ENCODE measurements at regions not wholly inside any gene's neighbourhood (a gene's known extent, or its start where the extent isn't known, plus 50 kb on each side); places are given as distances from the start of the nearest gene placed in this dataset.

- DNase-seq (ENCODE audit: low read depth), result no peak
- no peak overlapping the region for H3K4me3 ChIP-seq (ENCODE audit: low read depth, low read length)
- TF ChIP-seq MYC (IDR thresholded peaks at IDR 0.05; ENCODE audit: low read depth, low read length), result no peak
- TF ChIP-seq MAX (IDR thresholded peaks at IDR 0.05; ENCODE audit: low read depth, low read length), result no peak
- no peak for TF ChIP-seq POLR2A (IDR thresholded peaks at IDR 0.05; ENCODE audit: extremely low read depth, insufficient read length)
- TF ChIP-seq CTCF (IDR thresholded peaks at IDR 0.05; ENCODE audit: low read depth, low read length), result no peak
These were observed 148.9 kb downstream of the OXSM start for GRCh38 chr3:25938566-25939325.

GRCh38 chr3:25940935-25941334 is 151.0 kb downstream of the OXSM start:
- no peak for TF ChIP-seq CTCF (IDR thresholded peaks at IDR 0.05; ENCODE audit: low read depth, low read length)
- no peak for TF ChIP-seq POLR2A (IDR thresholded peaks at IDR 0.05; ENCODE audit: extremely low read depth, insufficient read length)
- TF ChIP-seq MAX (IDR thresholded peaks at IDR 0.05; ENCODE audit: low read depth, low read length), result no peak
- no peak for TF ChIP-seq MYC (IDR thresholded peaks at IDR 0.05; ENCODE audit: low read depth, low read length)
- DNase-seq (ENCODE audit: low read depth), result no peak
- H3K4me3 ChIP-seq (ENCODE audit: low read depth, low read length), result no peak overlapping the region

GRCh38 chr3:25944329-25944728 is 154.4 kb downstream of the OXSM start:
- H3K4me3 ChIP-seq (ENCODE audit: low read depth, low read length), result no peak overlapping the region
- DNase-seq (ENCODE audit: low read depth), result no peak
- TF ChIP-seq MAX (IDR thresholded peaks at IDR 0.05; ENCODE audit: low read depth, low read length), result no peak
- no peak for TF ChIP-seq CTCF (IDR thresholded peaks at IDR 0.05; ENCODE audit: low read depth, low read length)
- TF ChIP-seq POLR2A (IDR thresholded peaks at IDR 0.05; ENCODE audit: extremely low read depth, insufficient read length), result no peak
- no peak for TF ChIP-seq MYC (IDR thresholded peaks at IDR 0.05; ENCODE audit: low read depth, low read length)

GRCh38 chr3:25945366-25945765 is 155.5 kb downstream of the OXSM start:
- H3K4me3 ChIP-seq (ENCODE audit: low read depth, low read length), result no peak overlapping the region
- TF ChIP-seq CTCF (IDR thresholded peaks at IDR 0.05; ENCODE audit: low read depth, low read length), result no peak
- TF ChIP-seq MAX (IDR thresholded peaks at IDR 0.05; ENCODE audit: low read depth, low read length), result no peak
- no peak for TF ChIP-seq MYC (IDR thresholded peaks at IDR 0.05; ENCODE audit: low read depth, low read length)
- no peak for TF ChIP-seq POLR2A (IDR thresholded peaks at IDR 0.05; ENCODE audit: extremely low read depth, insufficient read length)
- DNase-seq (ENCODE audit: low read depth), result no peak

GRCh38 chr3:25945836-25946235 is 155.9 kb downstream of the OXSM start:
- peak; percentile 44 for DNase-seq (ENCODE audit: low read depth)
- TF ChIP-seq POLR2A (IDR thresholded peaks at IDR 0.05; ENCODE audit: extremely low read depth, insufficient read length) (no peak), MAX (IDR thresholded peaks at IDR 0.05; ENCODE audit: low read depth, low read length) (no peak), MYC (IDR thresholded peaks at IDR 0.05; ENCODE audit: low read depth, low read length) (no peak), CTCF (IDR thresholded peaks at IDR 0.05; ENCODE audit: low read depth, low read length) (no peak)
- no peak overlapping the region for H3K4me3 ChIP-seq (ENCODE audit: low read depth, low read length)
